ENCODE measurements at regions not wholly inside any gene's neighbourhood (a gene's known extent, or its start where the extent isn't known, plus 50 kb on each side); places are given as distances from the start of the nearest gene placed in this dataset.

DNA sequence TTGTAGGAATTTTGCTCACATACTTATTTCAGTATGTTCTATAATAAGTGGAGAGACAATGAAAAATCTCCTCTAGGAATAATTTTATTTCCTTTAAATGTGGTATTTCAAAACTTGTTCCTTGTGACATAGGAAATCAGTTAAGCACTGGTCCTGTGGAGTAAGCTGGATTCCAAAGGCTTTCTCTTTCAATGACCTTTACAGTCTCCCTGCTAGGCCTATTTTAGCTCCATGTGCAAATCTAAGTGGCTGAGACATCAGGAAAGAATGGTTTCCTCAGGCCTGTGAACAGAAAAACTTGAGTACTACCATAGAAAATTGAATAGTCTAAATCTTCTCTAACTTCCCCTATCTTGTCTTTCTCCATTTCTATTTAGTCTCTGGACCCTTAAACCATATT is 514.2 kb upstream of the TLE4 start:
- Histone ChIP-seq H3F3A (ENCODE audit: low read depth) (no peaks in the 10 kb centered on the region), H3K9ac (ENCODE audit: low read depth, low read length, poor library complexity, severe bottlenecking) (no peak overlapping the region), H3K9me3 (ENCODE audit: insufficient read depth, low read depth, low read length) (no peaks in the 10 kb centered on the region; the same call in 1 of the 2 replicates), H3K4me3 (ENCODE audit: low read length, poor library complexity, severe bottlenecking) (no peak overlapping the region), H3K79me2 (ENCODE audit: insufficient read depth, low read length) (no peaks in the 10 kb centered on the region), H3K27me3 (ENCODE audit: insufficient read depth, low read length, poor library complexity, severe bottlenecking) (no peaks in the 10 kb centered on the region), H4K20me1 (ENCODE audit: insufficient read depth, low read length, poor library complexity, severe bottlenecking) (no peaks in the 10 kb centered on the region), H2AFZ (ENCODE audit: low read length) (no peak overlapping the region), H3K4me2 (ENCODE audit: low read depth, low read length, poor library complexity, severe bottlenecking) (no peak overlapping the region), H3K4me1 (ENCODE audit: insufficient read depth, low read length, poor library complexity, severe bottlenecking) (peaks cover 8% of the 10 kb centered on the region), H3K9me2 (replicated peaks; ENCODE audit: low read depth, low read length) (no peaks in the 10 kb centered on the region), H3K36me3 (ENCODE audit: insufficient read depth, low read length) (no peaks in the 10 kb centered on the region)
- no peak for TF ChIP-seq EZH2phosphoT487 (IDR thresholded peaks at IDR 0.05; ENCODE audit: borderline replicate concordance)

DNA sequence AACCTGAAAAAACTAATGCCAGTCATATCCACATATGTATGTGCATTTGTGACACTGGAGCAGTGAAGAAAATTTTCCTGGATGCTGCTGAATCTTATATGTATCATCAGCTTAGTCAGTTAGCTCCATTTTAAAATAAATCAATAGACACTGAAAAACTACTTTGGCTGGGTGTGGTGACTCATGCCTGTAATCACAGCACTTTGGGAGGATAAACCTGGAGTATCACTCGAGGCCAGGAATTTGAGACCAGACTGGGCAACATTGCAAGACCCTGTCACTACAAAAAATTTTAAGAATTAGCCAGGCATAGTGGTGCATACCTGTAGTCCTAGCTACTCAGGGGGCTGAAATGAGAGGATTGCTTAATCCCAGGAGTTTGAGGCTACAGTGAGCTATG is 511.0 kb upstream of the TLE4 start:
- Histone ChIP-seq H3F3A (ENCODE audit: low read depth) (no peaks in the 10 kb centered on the region), H3K4me3 (ENCODE audit: low read length, poor library complexity, severe bottlenecking) (no peak overlapping the region), H3K9ac (ENCODE audit: low read depth, low read length, poor library complexity, severe bottlenecking) (no peak overlapping the region), H3K27me3 (ENCODE audit: insufficient read depth, low read length, poor library complexity, severe bottlenecking) (no peaks in the 10 kb centered on the region), H3K4me1 (ENCODE audit: insufficient read depth, low read length, poor library complexity, severe bottlenecking) (no peaks in the 10 kb centered on the region), H3K4me2 (ENCODE audit: low read depth, low read length, poor library complexity, severe bottlenecking) (no peak overlapping the region), H3K79me2 (ENCODE audit: insufficient read depth, low read length) (no peaks in the 10 kb centered on the region), H3K9me3 (ENCODE audit: insufficient read depth, low read depth, low read length) (no peaks in the 10 kb centered on the region; the same call in 1 of the 2 replicates), H4K20me1 (ENCODE audit: insufficient read depth, low read length, poor library complexity, severe bottlenecking) (no peaks in the 10 kb centered on the region), H2AFZ (ENCODE audit: low read length) (no peak overlapping the region), H3K9me2 (replicated peaks; ENCODE audit: low read depth, low read length) (no peaks in the 10 kb centered on the region), H3K36me3 (ENCODE audit: insufficient read depth, low read length) (no peaks in the 10 kb centered on the region)
- TF ChIP-seq EZH2phosphoT487 (IDR thresholded peaks at IDR 0.05; ENCODE audit: borderline replicate concordance), result no peak
- TF ChIP-seq, protein P1, sequence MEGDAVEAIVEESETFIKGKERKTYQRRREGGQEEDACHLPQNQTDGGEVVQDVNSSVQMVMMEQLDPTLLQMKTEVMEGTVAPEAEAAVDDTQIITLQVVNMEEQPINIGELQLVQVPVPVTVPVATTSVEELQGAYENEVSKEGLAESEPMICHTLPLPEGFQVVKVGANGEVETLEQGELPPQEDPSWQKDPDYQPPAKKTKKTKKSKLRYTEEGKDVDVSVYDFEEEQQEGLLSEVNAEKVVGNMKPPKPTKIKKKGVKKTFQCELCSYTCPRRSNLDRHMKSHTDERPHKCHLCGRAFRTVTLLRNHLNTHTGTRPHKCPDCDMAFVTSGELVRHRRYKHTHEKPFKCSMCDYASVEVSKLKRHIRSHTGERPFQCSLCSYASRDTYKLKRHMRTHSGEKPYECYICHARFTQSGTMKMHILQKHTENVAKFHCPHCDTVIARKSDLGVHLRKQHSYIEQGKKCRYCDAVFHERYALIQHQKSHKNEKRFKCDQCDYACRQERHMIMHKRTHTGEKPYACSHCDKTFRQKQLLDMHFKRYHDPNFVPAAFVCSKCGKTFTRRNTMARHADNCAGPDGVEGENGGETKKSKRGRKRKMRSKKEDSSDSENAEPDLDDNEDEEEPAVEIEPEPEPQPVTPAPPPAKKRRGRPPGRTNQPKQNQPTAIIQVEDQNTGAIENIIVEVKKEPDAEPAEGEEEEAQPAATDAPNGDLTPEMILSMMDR (conservative IDR thresholded peaks at IDR 0.05; ENCODE audit: low read length), result no peak

DNA sequence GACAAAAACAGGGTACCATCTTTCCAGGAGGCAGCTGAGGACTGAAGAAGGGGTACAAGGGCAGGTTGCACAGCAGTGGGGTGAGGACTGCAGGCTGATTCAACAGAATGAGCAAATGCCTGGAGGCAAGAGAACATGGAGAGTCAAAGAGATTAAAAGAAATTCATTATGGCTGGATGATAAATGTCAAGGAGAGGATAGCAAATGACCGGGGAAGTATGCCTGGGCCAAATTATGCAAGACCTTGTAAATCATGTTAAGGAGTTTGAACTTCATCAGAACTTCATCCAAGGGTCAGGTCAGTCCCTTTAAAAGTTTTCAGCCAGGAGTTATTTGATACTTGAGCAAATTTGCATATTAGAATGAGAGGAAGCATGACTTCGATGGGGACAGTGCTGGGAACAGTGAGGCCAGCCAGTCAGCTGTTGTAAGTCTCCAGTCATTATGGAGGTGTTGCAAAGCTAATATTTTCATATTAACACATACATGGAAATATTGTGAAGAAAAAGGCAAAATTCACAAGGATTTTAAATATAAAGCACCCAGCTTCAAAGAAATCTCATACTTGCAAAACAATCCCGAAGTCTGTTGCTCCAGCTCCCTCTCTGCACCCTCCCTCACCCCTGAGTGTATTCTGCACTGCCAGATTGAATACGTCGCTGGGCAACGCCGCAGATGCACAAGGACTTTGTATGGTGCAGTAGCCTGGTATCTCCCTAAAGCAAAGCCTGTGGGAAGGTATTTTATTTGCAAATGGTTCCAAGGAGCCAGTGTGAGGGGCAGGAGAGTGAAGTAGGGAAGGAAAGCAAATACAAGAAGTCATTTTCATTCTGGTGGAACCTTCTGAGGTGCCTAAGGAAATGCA is 509.8 kb upstream of the TLE4 start:
- no peaks in the 10 kb centered on the region for H3K4me1 ChIP-seq (ENCODE audit: insufficient read depth, low read length, poor library complexity, severe bottlenecking)
- H3K4me3 ChIP-seq (ENCODE audit: low read length, poor library complexity, severe bottlenecking), result no peak overlapping the region
- no peak overlapping the region for H2AFZ ChIP-seq (ENCODE audit: low read length)
- H3K4me2 ChIP-seq (ENCODE audit: low read depth, low read length, poor library complexity, severe bottlenecking), result no peak overlapping the region
- no peaks in the 10 kb centered on the region for H3K79me2 ChIP-seq (ENCODE audit: insufficient read depth, low read length)
- H4K20me1 ChIP-seq (ENCODE audit: insufficient read depth, low read length, poor library complexity, severe bottlenecking), result no peaks in the 10 kb centered on the region
- H3K9ac ChIP-seq (ENCODE audit: low read depth, low read length, poor library complexity, severe bottlenecking), result no peak overlapping the region
- H3K27me3 ChIP-seq (ENCODE audit: insufficient read depth, low read length, poor library complexity, severe bottlenecking), result no peaks in the 10 kb centered on the region
- H3K9me2 ChIP-seq (replicated peaks; ENCODE audit: low read depth, low read length), result no peaks in the 10 kb centered on the region
- no peaks in the 10 kb centered on the region; the same call in 1 of the 2 replicates for H3K9me3 ChIP-seq (ENCODE audit: insufficient read depth, low read depth, low read length)
- no peaks in the 10 kb centered on the region for H3K36me3 ChIP-seq (ENCODE audit: insufficient read depth, low read length)
- H3F3A ChIP-seq (ENCODE audit: low read depth), result no peaks in the 10 kb centered on the region
- TF ChIP-seq, protein P1 (conservative IDR thresholded peaks at IDR 0.05; ENCODE audit: low read length), result no peak
- no peak for TF ChIP-seq EZH2phosphoT487 (IDR thresholded peaks at IDR 0.05; ENCODE audit: borderline replicate concordance)
